ENCODE measurements at regions not wholly inside any gene's neighbourhood (a gene's known extent, or its start where the extent isn't known, plus 50 kb on each side); places are given as distances from the start of the nearest gene placed in this dataset.
"Not testable (repeated sequence)": the region's sequence is repeated elsewhere in the genome, so short reads cannot be mapped to it uniquely, and the experiment has no call there.

- DNase-seq, result no peak
Observed at GRCh38 chrX:26873736-26874135, 589.4 kb downstream of the PPP4R3C start.

GRCh38 chrX:26871967-26872366 is 591.2 kb downstream of the PPP4R3C start:
- no peak for DNase-seq

- no peak for DNase-seq
Observed at GRCh38 chrX:26851981-26852380, 611.2 kb downstream of the PPP4R3C start.

- DNase-seq, result no peak
Observed at GRCh38 chrX:26848511-26848910, 614.6 kb downstream of the PPP4R3C start.

- no peak for DNase-seq
Observed at GRCh38 chrX:26845056-26845455, 618.1 kb downstream of the PPP4R3C start.

GRCh38 chrX:26822448-26822847 is 606.5 kb downstream of the MAGEB5 start:
- DNase-seq, result no peak

GRCh38 chrX:26789751-26790150 is 573.8 kb downstream of the MAGEB5 start:
- DNase-seq, result no peak

GRCh38 chrX:26788402-26788998 is 572.5 kb downstream of the MAGEB5 start:
- DNase-seq, result no peak

GRCh38 chrX:26783512-26784225 is 567.7 kb downstream of the MAGEB5 start:
- DNase-seq, result peak in 6 of 56 donors; percentile 0

GRCh38 chrX:26778320-26778888 is 562.4 kb downstream of the MAGEB5 start:
- DNase-seq, result no peak

- no peak for DNase-seq
Observed at GRCh38 chrX:26762253-26762652, 546.3 kb downstream of the MAGEB5 start.

GRCh38 chrX:26755760-26756159 is 539.8 kb downstream of the MAGEB5 start:
- not testable (repeated sequence) for DNase-seq

GRCh38 chrX:26747877-26748276 is 531.9 kb downstream of the MAGEB5 start:
- DNase-seq, result no peak

GRCh38 chrX:26722666-26723428 is 506.9 kb downstream of the MAGEB5 start:
- no peak for DNase-seq

GRCh38 chrX:26672571-26672970 is 456.6 kb downstream of the MAGEB5 start:
- no peak for DNase-seq

GRCh38 chrX:26670521-26670920 is 454.6 kb downstream of the MAGEB5 start:
- no peak for DNase-seq

- no peak for DNase-seq
Observed at GRCh38 chrX:26664919-26665318, 448.9 kb downstream of the MAGEB5 start.

- DNase-seq, result no peak
Observed at GRCh38 chrX:26653050-26653449, 437.1 kb downstream of the MAGEB5 start.

- DNase-seq, result no peak
Observed at GRCh38 chrX:26651755-26652154, 435.8 kb downstream of the MAGEB5 start.

GRCh38 chrX:26649534-26649933 is 433.6 kb downstream of the MAGEB5 start:
- DNase-seq, result no peak

- no peak for DNase-seq
Observed at GRCh38 chrX:26631385-26631784, 415.4 kb downstream of the MAGEB5 start.

GRCh38 chrX:26613956-26614355 is 398.0 kb downstream of the MAGEB5 start:
- DNase-seq, result no peak

All from amygdala (tissue), 56 donors.